K562 (cell line): ENCODE measurements at regions not wholly inside any gene's neighbourhood (a gene's known extent, or its start where the extent isn't known, plus 50 kb on each side); places are given as distances from the start of the nearest gene placed in this dataset.

Source experiments
- ATAC-seq: fragments of 200-7000 bp; cut with Tn5 transposase; 3 replicates; pipeline ENCODE4 v1.9.1; 2020; ENCODE audit warnings: moderate library complexity
- BruUV-seq: library from RNA; stranded (reverse); fragments of 400-500 nt; replicated peaks from 2 replicates; lab custom pipeline; 2021; lab: Mats Ljungman, UMichigan
- CTCF ChIA-PET: fragments of 300-600 bp; formaldehyde crosslinking; extraction: SDS; loops from one replicate; lab custom pipeline; 2021; ENCODE audit warnings: low intra/inter-chr PET ratio; lab: Yijun Ruan, JAX
- POLR2A ChIA-PET: fragments of 300-600, 350-650 bp; sonication (Branson Sonifier 250); formaldehyde crosslinking; extraction: SDS; loops from one replicate; lab custom pipeline; 2021; ENCODE audit warnings: antibody characterized with exemption, inconsistent platforms; lab: Yijun Ruan, JAX
- DNase-seq, 4 experiments: peaks; one replicate each; pipeline versions ENCODE4 v3.0.0 to v3.0.0-alpha.2; 2011 to 2018; ENCODE audit warnings: low spot score in 3 of 4, mixed read lengths in 3 of 4; ENCODE audit errors: extremely low read depth in 1 of 4
- FAIRE-seq: peaks from 2 replicates; lab custom pipeline; 2011; peaks lifted over from hg19 to GRCh38; lab: Jason Lieb, UNC
- H2AFZ ChIP-seq: 2 replicates; pipeline ENCODE4 v1.6.0; 2011; ENCODE audit warnings: low read depth, low read length, control low read depth, inconsistent platforms
- H3K27ac ChIP-seq: fragments of 200-600 bp; 3 replicates; pipeline ENCODE4 v1.8.0; 2011; ENCODE audit warnings: low read depth, mild to moderate bottlenecking, control low read depth, inconsistent platforms, low read length, moderate library complexity, mixed read lengths; ENCODE audit errors: extremely low read depth
- H3K27me3 ChIP-seq, 2 experiments: fragments of 300-600 bp in 1 of 2; 2 replicates in 1 of 2; 3 replicates in 1 of 2; pipeline versions ENCODE4 v1.6.0 to v1.8.0; 2011; ENCODE audit warnings: inconsistent platforms in 2 of 2, low read length in 2 of 2, mild to moderate bottlenecking in 1 of 2, mixed read lengths in 1 of 2, moderate library complexity in 1 of 2; ENCODE audit not compliant: control insufficient read depth in 2 of 2, insufficient read depth in 2 of 2
- H3K36me3 ChIP-seq: fragments of 300-600 bp; 3 replicates; pipeline ENCODE4 v1.8.0; 2011; ENCODE audit warnings: mild to moderate bottlenecking, low read length, inconsistent platforms; ENCODE audit not compliant: control insufficient read depth, insufficient read depth
- H3K4me1 ChIP-seq, 2 experiments: fragments of 200-600 bp in 1 of 2; replicated peaks in 1 of 2; 2 replicates in 1 of 2; 3 replicates in 1 of 2; pipeline versions ENCODE4 v1.5.1 to v1.8.0; 2011; ENCODE audit warnings: inconsistent platforms in 2 of 2, low read length in 2 of 2, mild to moderate bottlenecking in 1 of 2, mixed read lengths in 1 of 2, moderate library complexity in 1 of 2; ENCODE audit not compliant: control insufficient read depth in 2 of 2, insufficient read depth in 2 of 2
- H3K4me2 ChIP-seq: 2 replicates; pipeline ENCODE4 v1.6.1; 2011; ENCODE audit warnings: low read length, control low read depth, inconsistent platforms, mixed read lengths; ENCODE audit not compliant: insufficient read depth
- H3K4me3 ChIP-seq: fragments of 200-600 bp; sonication (generic), shearing (Covaris generic); 2 replicates; pipeline ENCODE4 v1.5.1; 2016; ENCODE audit warnings: control low read depth, inconsistent platforms
- H3K79me2 ChIP-seq: fragments of 200-600 bp; 3 replicates; pipeline ENCODE4 v1.8.0; 2011; ENCODE audit warnings: low read length, inconsistent platforms; ENCODE audit not compliant: control insufficient read depth, insufficient read depth
- H3K9ac ChIP-seq, 2 experiments: 2 replicates each; pipeline versions ENCODE4 v1.6.0 to v1.6.1; 2011; ENCODE audit warnings: low read depth in 2 of 2, low read length in 2 of 2, control low read depth in 1 of 2, inconsistent platforms in 1 of 2, mild to moderate bottlenecking in 1 of 2, mixed read lengths in 1 of 2; ENCODE audit not compliant: insufficient read depth in 1 of 2
- H3K9me1 ChIP-seq: one replicate; pipeline ENCODE4 v1.6.0; 2011; ENCODE audit warnings: inconsistent platforms, mild to moderate bottlenecking, low read length, moderate library complexity; ENCODE audit not compliant: control insufficient read depth, insufficient read depth
- H3K9me3 ChIP-seq: replicated peaks from 2 replicates; pipeline ENCODE4 v1.5.1; 2011; ENCODE audit warnings: low read depth, low read length, inconsistent platforms; ENCODE audit not compliant: control insufficient read depth, insufficient read depth
- H4K20me1 ChIP-seq: replicated peaks from 2 replicates; pipeline ENCODE4 v1.6.1; 2011; ENCODE audit warnings: low read length, inconsistent platforms, mixed read lengths; ENCODE audit not compliant: control insufficient read depth, insufficient read depth
- ADNP ChIP-seq: fragments of 200-800 bp; sonication (Bioruptor generic); IDR thresholded peaks from 2 replicates; pipeline ENCODE4 v1.6.1; 2016; ENCODE audit warnings: missing genetic modification characterization, missing compliant biosample characterization
- DDX20 ChIP-seq: fragments of 450-650 bp; IDR thresholded peaks from 2 replicates; pipeline ENCODE4 v1.6.1; 2016; ENCODE audit warnings: missing genetic modification characterization, low read depth, mild to moderate bottlenecking, missing compliant biosample characterization, moderate library complexity
- FOXJ3 ChIP-seq: sonication (generic); formaldehyde crosslinking; IDR thresholded peaks from 2 replicates; pipeline ENCODE4 v1.4.0; 2020; ENCODE audit warnings: mild to moderate bottlenecking, missing genetic modification reagents
- PPARD ChIP-seq: fragments of 250-450 bp; sonication (Bioruptor Pico); IDR thresholded peaks from 2 replicates; pipeline ENCODE4 v1.8.0; 2022; ENCODE audit warnings: inconsistent platforms, mild to moderate bottlenecking, moderate library complexity
- SMARCE1 ChIP-seq: fragments of 450-650 bp; IDR thresholded peaks from 2 replicates; pipeline ENCODE4 v1.7.1; 2016; ENCODE audit warnings: mild to moderate bottlenecking
- STAG1 ChIP-seq: sonication (generic); formaldehyde crosslinking; IDR thresholded peaks from 2 replicates; pipeline ENCODE4 v1.5.0; 2020; ENCODE audit warnings: missing genetic modification reagents, borderline replicate concordance
- TARDBP ChIP-seq: fragments of 450-650 bp; IDR thresholded peaks from 2 replicates; pipeline ENCODE4 v1.6.1; 2016
- TCF7 ChIP-seq: sonication (generic); IDR thresholded peaks from 2 replicates; pipeline ENCODE4 v1.6.1; 2016; ENCODE audit warnings: antibody characterized with exemption, borderline replicate concordance
- ZC3H8 ChIP-seq: fragments of 450-650 bp; IDR thresholded peaks from 2 replicates; pipeline ENCODE4 v1.6.1; 2017
- ZZZ3 ChIP-seq: fragments of 450-650 bp; IDR thresholded peaks from 2 replicates; pipeline ENCODE4 v1.6.1; 2016; ENCODE audit warnings: antibody characterized with exemption, mild to moderate bottlenecking, moderate library complexity
- WGBS: fragments of 100-300 bp; shearing (Covaris generic); methylation state at CpG from one replicate; pipeline ENCODE4 v1.1.6; 2016; ENCODE audit warnings: low coverage, mixed read lengths; ENCODE audit not compliant: insufficient coverage; ENCODE audit errors: missing lambda C conversion rate; 5-methylcytosine and 5-hydroxymethylcytosine counted together
- in situ Hi-C: fragments of 300-500 bp; cut with MboI; formaldehyde crosslinking; loops from 4 replicates; pipeline ENCODE4 v1.15.0; 2018; ENCODE audit warnings: inconsistent platforms, mixed read lengths
- intact Hi-C: fragments of 100-400 bp; cut with micrococcal nuclease; formaldehyde crosslinking; loops from 2 replicates; pipeline ENCODE4 v1.14.2; 2022
- TF ChIP-seq, protein P1 (sequence below): fragments of 250-450 bp; sonication (Bioruptor Pico); IDR thresholded peaks from 2 replicates; pipeline ENCODE4 v1.5.1; 2021; ENCODE audit warnings: mild to moderate bottlenecking
- TF ChIP-seq, protein P2 (sequence below): fragments of 200-800 bp; sonication (Bioruptor generic); IDR thresholded peaks from 2 replicates; pipeline ENCODE4 v1.6.1; 2016; ENCODE audit warnings: missing genetic modification characterization, missing compliant biosample characterization

DNA sequence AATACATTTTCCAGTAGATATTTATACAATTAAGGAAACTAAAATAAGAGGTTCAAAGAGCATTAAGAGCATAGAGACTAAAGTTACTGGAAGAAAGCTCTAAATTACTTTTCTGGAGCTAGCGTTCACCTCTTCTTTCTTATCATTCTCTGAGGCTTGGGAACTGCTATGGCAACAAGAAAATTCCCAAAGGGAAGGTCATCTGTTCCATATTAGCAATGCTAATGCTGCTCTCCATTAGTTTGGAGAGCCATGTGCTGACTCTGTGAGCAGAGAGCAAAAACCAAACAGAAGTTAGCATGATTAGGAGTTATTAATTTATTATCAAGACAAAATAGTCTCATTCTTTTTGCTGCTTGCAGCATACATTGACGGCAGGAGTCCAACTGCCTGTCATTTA is 143.1 kb upstream of the SLC16A7 start:
- no peak overlapping the region for H2AFZ ChIP-seq
- H4K20me1 ChIP-seq = no peaks in the 10 kb centered on the region
- H3K9ac ChIP-seq = no peak overlapping the region
- no peaks in the 10 kb centered on the region for H3K27me3 ChIP-seq
- WGBS = 4% methylated on average over 2 of the region's 2 CpGs
- H3K9me1 ChIP-seq = no peaks in the 10 kb centered on the region
- no peaks in the 10 kb centered on the region for H3K4me1 ChIP-seq
- in situ Hi-C loops (no loop called here), intact Hi-C loops (no loop called here)
- no peaks in the 10 kb centered on the region for H3K9me3 ChIP-seq
- no peak for DNase-seq
- no peak overlapping the region for H3K4me3 ChIP-seq
- ATAC-seq = no peak
- TF ChIP-seq ZC3H8 (no peak), FOXJ3 (CRISPR knock-in tag) (no peak), DDX20 (tag) (no peak)
- CTCF ChIA-PET = no interaction called here
- no peak for FAIRE-seq
- no peaks in the 10 kb centered on the region for H3K79me2 ChIP-seq
- no peak overlapping the region for H3K27ac ChIP-seq
- no peaks in the 10 kb centered on the region for H3K36me3 ChIP-seq
- no peak overlapping the region for H3K4me2 ChIP-seq
- BruUV-seq = no TSS peak
- POLR2A ChIA-PET = no interaction called here

DNA sequence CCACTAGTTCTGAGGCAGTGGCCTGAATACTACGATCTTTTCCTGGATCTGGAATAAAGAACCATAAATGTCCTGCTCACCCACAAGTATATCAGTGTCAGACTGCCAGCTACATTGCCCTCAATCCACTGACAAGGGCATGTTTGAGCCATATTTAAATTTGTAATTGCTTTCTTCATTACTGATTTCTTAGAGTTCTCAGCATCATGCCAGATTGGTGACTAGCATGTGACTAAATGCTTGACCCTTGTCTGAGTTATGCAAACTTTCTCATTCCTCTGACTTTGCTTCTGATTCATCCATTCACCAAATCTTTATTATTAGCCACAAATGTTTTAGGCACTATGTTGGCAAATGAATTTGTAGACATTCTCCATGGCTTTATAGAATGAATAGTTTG is 143.6 kb upstream of the SLC16A7 start:
- H3K4me2 ChIP-seq = no peak overlapping the region
- 0% methylated on average over 1 of the region's 1 CpG for WGBS
- ChIA-PET CTCF (no interaction called here), POLR2A (no interaction called here)
- H3K9ac ChIP-seq = no peak overlapping the region
- H2AFZ ChIP-seq = no peak overlapping the region
- H3K9me3 ChIP-seq = no peaks in the 10 kb centered on the region
- H4K20me1 ChIP-seq = no peaks in the 10 kb centered on the region
- FAIRE-seq = no peak
- ATAC-seq = no peak
- no peak overlapping the region for H3K4me3 ChIP-seq
- DNase-seq = no peak
- in situ Hi-C loops (no loop called here), intact Hi-C loops (no loop called here)
- no peaks in the 10 kb centered on the region for H3K79me2 ChIP-seq
- no peaks in the 10 kb centered on the region for H3K27me3 ChIP-seq
- H3K36me3 ChIP-seq = no peaks in the 10 kb centered on the region
- no TSS peak for BruUV-seq
- H3K4me1 ChIP-seq = no peaks in the 10 kb centered on the region
- H3K27ac ChIP-seq = no peak overlapping the region
- no peaks in the 10 kb centered on the region for H3K9me1 ChIP-seq
- TF ChIP-seq, protein P1, sequence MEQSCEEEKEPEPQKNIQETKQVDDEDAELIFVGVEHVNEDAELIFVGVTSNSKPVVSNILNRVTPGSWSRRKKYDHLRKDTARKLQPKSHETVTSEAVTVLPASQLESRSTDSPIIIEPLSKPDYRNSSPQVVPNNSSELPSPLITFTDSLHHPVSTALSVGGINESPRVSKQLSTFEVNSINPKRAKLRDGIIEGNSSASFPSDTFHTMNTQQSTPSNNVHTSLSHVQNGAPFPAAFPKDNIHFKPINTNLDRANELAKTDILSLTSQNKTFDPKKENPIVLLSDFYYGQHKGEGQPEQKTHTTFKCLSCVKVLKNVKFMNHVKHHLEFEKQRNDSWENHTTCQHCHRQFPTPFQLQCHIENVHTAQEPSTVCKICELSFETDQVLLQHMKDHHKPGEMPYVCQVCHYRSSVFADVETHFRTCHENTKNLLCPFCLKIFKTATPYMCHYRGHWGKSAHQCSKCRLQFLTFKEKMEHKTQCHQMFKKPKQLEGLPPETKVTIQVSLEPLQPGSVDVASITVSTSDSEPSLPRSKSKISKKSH = no peak
- TF ChIP-seq, protein P2, sequence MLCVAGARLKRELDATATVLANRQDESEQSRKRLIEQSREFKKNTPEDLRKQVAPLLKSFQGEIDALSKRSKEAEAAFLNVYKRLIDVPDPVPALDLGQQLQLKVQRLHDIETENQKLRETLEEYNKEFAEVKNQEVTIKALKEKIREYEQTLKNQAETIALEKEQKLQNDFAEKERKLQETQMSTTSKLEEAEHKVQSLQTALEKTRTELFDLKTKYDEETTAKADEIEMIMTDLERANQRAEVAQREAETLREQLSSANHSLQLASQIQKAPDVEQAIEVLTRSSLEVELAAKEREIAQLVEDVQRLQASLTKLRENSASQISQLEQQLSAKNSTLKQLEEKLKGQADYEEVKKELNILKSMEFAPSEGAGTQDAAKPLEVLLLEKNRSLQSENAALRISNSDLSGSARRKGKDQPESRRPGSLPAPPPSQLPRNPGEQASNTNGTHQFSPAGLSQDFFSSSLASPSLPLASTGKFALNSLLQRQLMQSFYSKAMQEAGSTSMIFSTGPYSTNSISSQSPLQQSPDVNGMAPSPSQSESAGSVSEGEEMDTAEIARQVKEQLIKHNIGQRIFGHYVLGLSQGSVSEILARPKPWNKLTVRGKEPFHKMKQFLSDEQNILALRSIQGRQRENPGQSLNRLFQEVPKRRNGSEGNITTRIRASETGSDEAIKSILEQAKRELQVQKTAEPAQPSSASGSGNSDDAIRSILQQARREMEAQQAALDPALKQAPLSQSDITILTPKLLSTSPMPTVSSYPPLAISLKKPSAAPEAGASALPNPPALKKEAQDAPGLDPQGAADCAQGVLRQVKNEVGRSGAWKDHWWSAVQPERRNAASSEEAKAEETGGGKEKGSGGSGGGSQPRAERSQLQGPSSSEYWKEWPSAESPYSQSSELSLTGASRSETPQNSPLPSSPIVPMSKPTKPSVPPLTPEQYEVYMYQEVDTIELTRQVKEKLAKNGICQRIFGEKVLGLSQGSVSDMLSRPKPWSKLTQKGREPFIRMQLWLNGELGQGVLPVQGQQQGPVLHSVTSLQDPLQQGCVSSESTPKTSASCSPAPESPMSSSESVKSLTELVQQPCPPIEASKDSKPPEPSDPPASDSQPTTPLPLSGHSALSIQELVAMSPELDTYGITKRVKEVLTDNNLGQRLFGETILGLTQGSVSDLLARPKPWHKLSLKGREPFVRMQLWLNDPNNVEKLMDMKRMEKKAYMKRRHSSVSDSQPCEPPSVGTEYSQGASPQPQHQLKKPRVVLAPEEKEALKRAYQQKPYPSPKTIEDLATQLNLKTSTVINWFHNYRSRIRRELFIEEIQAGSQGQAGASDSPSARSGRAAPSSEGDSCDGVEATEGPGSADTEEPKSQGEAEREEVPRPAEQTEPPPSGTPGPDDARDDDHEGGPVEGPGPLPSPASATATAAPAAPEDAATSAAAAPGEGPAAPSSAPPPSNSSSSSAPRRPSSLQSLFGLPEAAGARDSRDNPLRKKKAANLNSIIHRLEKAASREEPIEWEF (CRISPR knock-in tag) = no peak
- no peak for TF ChIP-seq PPARD
- TF ChIP-seq STAG1 = no peak
- TF ChIP-seq TCF7 = no peak
- TF ChIP-seq SMARCE1 = no peak
- no peak for TF ChIP-seq ZZZ3
- TF ChIP-seq TARDBP = no peak
- no peak for TF ChIP-seq ADNP
